ENCODE measurements at regions not wholly inside any gene's neighbourhood (a gene's known extent, or its start where the extent isn't known, plus 50 kb on each side); places are given as distances from the start of the nearest gene placed in this dataset.
"Not testable (repeated sequence)": the region's sequence is repeated elsewhere in the genome, so short reads cannot be mapped to it uniquely, and the experiment has no call there.

GRCh38 chr12:88844426-88844825, 264.2 kb upstream of the KITLG start:
- TF ChIP-seq YY1 (IDR thresholded peaks at IDR 0.05; ENCODE audit: insufficient read depth, insufficient read length): no peak
- no peak for TF ChIP-seq SUZ12 (IDR thresholded peaks at IDR 0.05; ENCODE audit: extremely low read depth, insufficient read depth, insufficient read length)
- no peak for TF ChIP-seq ZNF274 (IDR thresholded peaks at IDR 0.05; ENCODE audit: low read depth, low read length)
- no peak overlapping the region for H3K9ac ChIP-seq (ENCODE audit: insufficient read length, low read depth)
- H3K9me3 ChIP-seq (ENCODE audit: insufficient read depth, low read length): peaks cover 7% of the 10 kb centered on the region; the same call in 1 of the 2 replicates
- no peaks in the 10 kb centered on the region for H3K36me3 ChIP-seq (ENCODE audit: insufficient read depth, insufficient read length, low read length)
- no peaks in the 10 kb centered on the region for H3K27me3 ChIP-seq (ENCODE audit: insufficient read depth, insufficient read length)
- no peak for DNase-seq (ENCODE audit: low read depth, low spot score)
- no peaks in the 10 kb centered on the region for H3K4me1 ChIP-seq (ENCODE audit: insufficient read depth, insufficient read length)
- no peak overlapping the region for H3K4me3 ChIP-seq (ENCODE audit: insufficient read length, low read depth)

GRCh38 chr12:88842314-88842713, 262.0 kb upstream of the KITLG start:
- H3K27me3 ChIP-seq (ENCODE audit: insufficient read depth, insufficient read length): no peaks in the 10 kb centered on the region
- peaks cover 28% of the 10 kb centered on the region for H3K9me3 ChIP-seq (ENCODE audit: insufficient read depth, low read length)
- no peak for DNase-seq (ENCODE audit: low read depth, low spot score)
- H3K4me1 ChIP-seq (ENCODE audit: insufficient read depth, insufficient read length): no peaks in the 10 kb centered on the region
- no peak overlapping the region for H3K4me3 ChIP-seq (ENCODE audit: insufficient read length, low read depth)
- no peaks in the 10 kb centered on the region for H3K36me3 ChIP-seq (ENCODE audit: insufficient read depth, insufficient read length, low read length)
- H3K9ac ChIP-seq (ENCODE audit: insufficient read length, low read depth): no peak overlapping the region
- TF ChIP-seq ZNF274 (IDR thresholded peaks at IDR 0.05; ENCODE audit: low read depth, low read length): no peak
- TF ChIP-seq SUZ12 (IDR thresholded peaks at IDR 0.05; ENCODE audit: extremely low read depth, insufficient read depth, insufficient read length): no peak
- no peak for TF ChIP-seq YY1 (IDR thresholded peaks at IDR 0.05; ENCODE audit: insufficient read depth, insufficient read length)

- H3K9ac ChIP-seq (ENCODE audit: insufficient read length, low read depth): no peak overlapping the region
- no peak overlapping the region for H3K4me3 ChIP-seq (ENCODE audit: insufficient read length, low read depth)
- no peaks in the 10 kb centered on the region for H3K27me3 ChIP-seq (ENCODE audit: insufficient read depth, insufficient read length)
- no peaks in the 10 kb centered on the region for H3K4me1 ChIP-seq (ENCODE audit: insufficient read depth, insufficient read length)
- peaks cover 31% of the 10 kb centered on the region for H3K9me3 ChIP-seq (ENCODE audit: insufficient read depth, low read length)
- TF ChIP-seq YY1 (IDR thresholded peaks at IDR 0.05; ENCODE audit: insufficient read depth, insufficient read length): no peak
- no peak for TF ChIP-seq SUZ12 (IDR thresholded peaks at IDR 0.05; ENCODE audit: extremely low read depth, insufficient read depth, insufficient read length)
- no peak for TF ChIP-seq ZNF274 (IDR thresholded peaks at IDR 0.05; ENCODE audit: low read depth, low read length)
- no peaks in the 10 kb centered on the region for H3K36me3 ChIP-seq (ENCODE audit: insufficient read depth, insufficient read length, low read length)
- DNase-seq (ENCODE audit: low read depth, low spot score): no peak
Measured at GRCh38 chr12:88839486-88839885, 259.2 kb upstream of the KITLG start.

- H3K9me3 ChIP-seq (ENCODE audit: insufficient read depth, low read length): peaks cover 31% of the 10 kb centered on the region
- H3K27me3 ChIP-seq (ENCODE audit: insufficient read depth, insufficient read length): no peaks in the 10 kb centered on the region
- TF ChIP-seq SUZ12 (IDR thresholded peaks at IDR 0.05; ENCODE audit: extremely low read depth, insufficient read depth, insufficient read length) (no peak), YY1 (IDR thresholded peaks at IDR 0.05; ENCODE audit: insufficient read depth, insufficient read length) (no peak), ZNF274 (IDR thresholded peaks at IDR 0.05; ENCODE audit: low read depth, low read length) (no peak)
- no peak overlapping the region for H3K4me3 ChIP-seq (ENCODE audit: insufficient read length, low read depth)
- no peak for DNase-seq (ENCODE audit: low read depth, low spot score)
- H3K9ac ChIP-seq (ENCODE audit: insufficient read length, low read depth): no peak overlapping the region
- H3K4me1 ChIP-seq (ENCODE audit: insufficient read depth, insufficient read length): no peaks in the 10 kb centered on the region
- H3K36me3 ChIP-seq (ENCODE audit: insufficient read depth, insufficient read length, low read length): no peaks in the 10 kb centered on the region
Measured at GRCh38 chr12:88836156-88836555, 255.9 kb upstream of the KITLG start.

- H3K9me3 ChIP-seq (ENCODE audit: insufficient read depth, low read length): peaks cover 22% of the 10 kb centered on the region
- H3K36me3 ChIP-seq (ENCODE audit: insufficient read depth, insufficient read length, low read length): no peaks in the 10 kb centered on the region
- no peak for TF ChIP-seq YY1 (IDR thresholded peaks at IDR 0.05; ENCODE audit: insufficient read depth, insufficient read length)
- no peak for TF ChIP-seq SUZ12 (IDR thresholded peaks at IDR 0.05; ENCODE audit: extremely low read depth, insufficient read depth, insufficient read length)
- TF ChIP-seq ZNF274 (IDR thresholded peaks at IDR 0.05; ENCODE audit: low read depth, low read length): no peak
- no peak overlapping the region for H3K9ac ChIP-seq (ENCODE audit: insufficient read length, low read depth)
- DNase-seq (ENCODE audit: low read depth, low spot score): no peak
- H3K27me3 ChIP-seq (ENCODE audit: insufficient read depth, insufficient read length): no peaks in the 10 kb centered on the region
- H3K4me3 ChIP-seq (ENCODE audit: insufficient read length, low read depth): no peak overlapping the region
- H3K4me1 ChIP-seq (ENCODE audit: insufficient read depth, insufficient read length): no peaks in the 10 kb centered on the region
Measured at GRCh38 chr12:88834226-88834625, 254.0 kb upstream of the KITLG start.

GRCh38 chr12:88833641-88834116, 253.4 kb upstream of the KITLG start:
- no peaks in the 10 kb centered on the region for H3K4me1 ChIP-seq (ENCODE audit: insufficient read depth, insufficient read length)
- H3K27me3 ChIP-seq (ENCODE audit: insufficient read depth, insufficient read length): no peaks in the 10 kb centered on the region
- no peak for DNase-seq (ENCODE audit: low read depth, low spot score)
- H3K36me3 ChIP-seq (ENCODE audit: insufficient read depth, insufficient read length, low read length): no peaks in the 10 kb centered on the region
- H3K9me3 ChIP-seq (ENCODE audit: insufficient read depth, low read length): peaks cover 16% of the 10 kb centered on the region
- H3K4me3 ChIP-seq (ENCODE audit: insufficient read length, low read depth): no peak overlapping the region
- no peak overlapping the region for H3K9ac ChIP-seq (ENCODE audit: insufficient read length, low read depth)
- TF ChIP-seq SUZ12 (IDR thresholded peaks at IDR 0.05; ENCODE audit: extremely low read depth, insufficient read depth, insufficient read length): no peak
- no peak for TF ChIP-seq YY1 (IDR thresholded peaks at IDR 0.05; ENCODE audit: insufficient read depth, insufficient read length)
- TF ChIP-seq ZNF274 (IDR thresholded peaks at IDR 0.05; ENCODE audit: low read depth, low read length): no peak

GRCh38 chr12:88828537-88828936, 248.3 kb upstream of the KITLG start:
- not testable (repeated sequence) for H3K4me3 ChIP-seq (ENCODE audit: insufficient read length, low read depth); H3K4me1 ChIP-seq (ENCODE audit: insufficient read depth, insufficient read length); DNase-seq (ENCODE audit: low read depth, low spot score); H3K27me3 ChIP-seq (ENCODE audit: insufficient read depth, insufficient read length); H3K9ac ChIP-seq (ENCODE audit: insufficient read length, low read depth); H3K9me3 ChIP-seq (ENCODE audit: insufficient read depth, low read length); H3K36me3 ChIP-seq (ENCODE audit: insufficient read depth, insufficient read length, low read length)

GRCh38 chr12:88820012-88820411, 239.7 kb upstream of the KITLG start:
- no peaks in the 10 kb centered on the region for H3K36me3 ChIP-seq (ENCODE audit: insufficient read depth, insufficient read length, low read length)
- no peaks in the 10 kb centered on the region for H3K4me1 ChIP-seq (ENCODE audit: insufficient read depth, insufficient read length)
- no peak overlapping the region for H3K4me3 ChIP-seq (ENCODE audit: insufficient read length, low read depth)
- H3K9me3 ChIP-seq (ENCODE audit: insufficient read depth, low read length): no peaks in the 10 kb centered on the region
- no peak for DNase-seq (ENCODE audit: low read depth, low spot score)
- H3K27me3 ChIP-seq (ENCODE audit: insufficient read depth, insufficient read length): no peaks in the 10 kb centered on the region
- H3K9ac ChIP-seq (ENCODE audit: insufficient read length, low read depth): no peak overlapping the region
- TF ChIP-seq SUZ12 (IDR thresholded peaks at IDR 0.05; ENCODE audit: extremely low read depth, insufficient read depth, insufficient read length): no peak
- no peak for TF ChIP-seq ZNF274 (IDR thresholded peaks at IDR 0.05; ENCODE audit: low read depth, low read length)
- no peak for TF ChIP-seq YY1 (IDR thresholded peaks at IDR 0.05; ENCODE audit: insufficient read depth, insufficient read length)
